ENCODE measurements at regions not wholly inside any gene's neighbourhood (a gene's known extent, or its start where the extent isn't known, plus 50 kb on each side); places are given as distances from the start of the nearest gene placed in this dataset.

DNA sequence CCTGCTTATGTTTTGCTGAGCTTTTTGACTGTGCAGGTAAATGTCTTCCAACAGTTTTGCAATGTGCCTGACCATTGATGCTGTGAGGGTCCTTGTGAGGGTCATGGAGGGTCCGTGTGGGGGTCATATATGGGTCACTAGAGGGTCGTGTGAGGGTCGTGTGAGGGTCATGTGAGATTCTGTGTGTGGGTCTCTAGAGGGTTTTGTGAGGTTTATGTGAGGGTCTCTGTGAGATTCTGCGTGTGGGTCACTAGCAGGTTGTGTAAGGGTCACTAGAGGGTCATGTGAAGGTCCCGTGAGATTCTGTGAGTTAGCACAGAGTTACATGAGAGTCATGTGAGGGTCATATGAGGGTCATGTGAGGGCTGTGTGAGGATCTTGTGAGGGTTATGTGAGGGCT is 263.9 kb upstream of the B3GAT1 start:
- H3K79me2 ChIP-seq (ENCODE audit: control insufficient read depth, insufficient read depth, low read length) = no peaks in the 10 kb centered on the region
- TF ChIP-seq, protein P1, sequence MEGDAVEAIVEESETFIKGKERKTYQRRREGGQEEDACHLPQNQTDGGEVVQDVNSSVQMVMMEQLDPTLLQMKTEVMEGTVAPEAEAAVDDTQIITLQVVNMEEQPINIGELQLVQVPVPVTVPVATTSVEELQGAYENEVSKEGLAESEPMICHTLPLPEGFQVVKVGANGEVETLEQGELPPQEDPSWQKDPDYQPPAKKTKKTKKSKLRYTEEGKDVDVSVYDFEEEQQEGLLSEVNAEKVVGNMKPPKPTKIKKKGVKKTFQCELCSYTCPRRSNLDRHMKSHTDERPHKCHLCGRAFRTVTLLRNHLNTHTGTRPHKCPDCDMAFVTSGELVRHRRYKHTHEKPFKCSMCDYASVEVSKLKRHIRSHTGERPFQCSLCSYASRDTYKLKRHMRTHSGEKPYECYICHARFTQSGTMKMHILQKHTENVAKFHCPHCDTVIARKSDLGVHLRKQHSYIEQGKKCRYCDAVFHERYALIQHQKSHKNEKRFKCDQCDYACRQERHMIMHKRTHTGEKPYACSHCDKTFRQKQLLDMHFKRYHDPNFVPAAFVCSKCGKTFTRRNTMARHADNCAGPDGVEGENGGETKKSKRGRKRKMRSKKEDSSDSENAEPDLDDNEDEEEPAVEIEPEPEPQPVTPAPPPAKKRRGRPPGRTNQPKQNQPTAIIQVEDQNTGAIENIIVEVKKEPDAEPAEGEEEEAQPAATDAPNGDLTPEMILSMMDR (conservative IDR thresholded peaks at IDR 0.05 in 1 of 2, IDR thresholded peaks at IDR 0.05 in 1 of 2; ENCODE audit: low read depth in 1 of 2, low read length in 2 of 2) = no peak
- no peak for TF ChIP-seq EZH2 (IDR thresholded peaks at IDR 0.05; ENCODE audit: low read length, missing control alignments)
- DNase-seq (ENCODE audit: low read depth in 2 of 2) = no peak
- no peak overlapping the region for H3K27ac ChIP-seq (ENCODE audit: insufficient read depth, low read length)
- H3K9ac ChIP-seq (ENCODE audit: insufficient read depth, low read length) = no peak overlapping the region
- H3K4me1 ChIP-seq (ENCODE audit: control insufficient read depth, extremely low read depth, insufficient read depth, low read length) = no peaks in the 10 kb centered on the region
- H2AFZ ChIP-seq (ENCODE audit: low read length) = no peak overlapping the region
- H3K36me3 ChIP-seq (ENCODE audit: control insufficient read depth, insufficient read depth, low read length) = no peaks in the 10 kb centered on the region
- no peak overlapping the region for H3K4me3 ChIP-seq (replicated peaks in 1 of 4; ENCODE audit: control extremely low read depth in 1 of 4, insufficient read depth in 1 of 4, low read depth in 3 of 4, low read length in 4 of 4)
- no peaks in the 10 kb centered on the region for H3K9me3 ChIP-seq (ENCODE audit: control insufficient read depth, insufficient read depth, low read depth, low read length)
- H3K4me2 ChIP-seq (ENCODE audit: extremely low read depth, insufficient read depth, low read length) = no peak overlapping the region
- no peaks in the 10 kb centered on the region for H4K20me1 ChIP-seq (ENCODE audit: control insufficient read depth, extremely low read depth, insufficient read depth, low read length)
- H3K27me3 ChIP-seq (ENCODE audit: control insufficient read depth, insufficient read depth, low read length) = no peaks in the 10 kb centered on the region

DNA sequence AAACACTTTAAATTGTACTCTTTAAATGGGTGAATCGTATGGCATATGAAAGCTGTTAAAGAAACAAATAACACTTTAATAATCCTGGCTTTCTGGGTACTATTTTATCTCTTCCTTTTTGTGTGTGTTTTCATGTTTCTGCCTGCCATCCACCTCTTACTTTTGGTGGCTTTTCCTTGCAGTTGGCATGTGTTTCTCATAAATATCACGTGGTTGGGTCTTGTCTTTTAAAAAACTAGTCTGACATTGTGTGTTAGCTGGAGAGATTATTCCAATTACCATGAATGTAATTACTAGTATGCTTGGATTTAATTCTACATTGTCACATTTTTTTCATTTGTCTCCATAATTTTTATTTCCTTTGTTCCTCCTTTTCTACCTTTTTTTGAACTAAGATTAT is 262.9 kb upstream of the B3GAT1 start:
- no peaks in the 10 kb centered on the region for H3K36me3 ChIP-seq (ENCODE audit: control insufficient read depth, insufficient read depth, low read length)
- H3K27me3 ChIP-seq (ENCODE audit: control insufficient read depth, insufficient read depth, low read length) = no peaks in the 10 kb centered on the region

DNA sequence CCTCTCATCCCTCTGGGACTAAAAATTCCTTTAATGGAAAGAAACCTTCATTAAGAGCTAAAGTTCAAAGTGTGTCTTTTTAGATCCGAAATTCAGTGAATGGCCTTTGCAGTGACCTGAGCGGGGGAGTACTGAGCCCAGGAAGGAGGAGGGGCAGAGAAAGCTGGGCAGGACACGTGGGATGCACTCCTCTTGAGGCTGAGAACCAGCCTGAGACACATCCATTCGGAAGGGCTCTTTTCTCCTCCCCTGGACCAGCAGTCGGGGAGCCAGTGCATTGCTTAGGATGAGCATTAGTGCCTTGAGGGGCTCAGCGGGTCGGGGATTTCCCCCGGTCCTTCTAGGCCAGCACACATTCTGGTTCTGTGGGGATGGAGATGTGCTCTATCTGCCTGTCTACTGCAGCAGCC is 258.9 kb upstream of the B3GAT1 start:
- H3K79me2 ChIP-seq (ENCODE audit: control insufficient read depth, insufficient read depth, low read length) = no peaks in the 10 kb centered on the region
- H2AFZ ChIP-seq (ENCODE audit: low read length) = no peak overlapping the region
- TF ChIP-seq, protein P1 (conservative IDR thresholded peaks at IDR 0.05 in 1 of 2, IDR thresholded peaks at IDR 0.05 in 1 of 2; ENCODE audit: low read depth in 1 of 2, low read length in 2 of 2) = no peak
- TF ChIP-seq EZH2 (IDR thresholded peaks at IDR 0.05; ENCODE audit: low read length, missing control alignments) = no peak
- no peak overlapping the region for H3K9ac ChIP-seq (ENCODE audit: insufficient read depth, low read length)
- H3K4me2 ChIP-seq (ENCODE audit: extremely low read depth, insufficient read depth, low read length) = no peak overlapping the region
- no peaks in the 10 kb centered on the region for H3K36me3 ChIP-seq (ENCODE audit: control insufficient read depth, insufficient read depth, low read length)
- H3K4me1 ChIP-seq (ENCODE audit: control insufficient read depth, extremely low read depth, insufficient read depth, low read length) = no peaks in the 10 kb centered on the region
- no peak overlapping the region for H3K4me3 ChIP-seq (replicated peaks in 1 of 4; ENCODE audit: control extremely low read depth in 1 of 4, insufficient read depth in 1 of 4, low read depth in 3 of 4, low read length in 4 of 4)
- H3K27ac ChIP-seq (ENCODE audit: insufficient read depth, low read length) = no peak overlapping the region
- no peaks in the 10 kb centered on the region for H4K20me1 ChIP-seq (ENCODE audit: control insufficient read depth, extremely low read depth, insufficient read depth, low read length)
- H3K27me3 ChIP-seq (ENCODE audit: control insufficient read depth, insufficient read depth, low read length) = no peaks in the 10 kb centered on the region
- DNase-seq (ENCODE audit: low read depth in 2 of 2) = no peak
- H3K9me3 ChIP-seq (ENCODE audit: control insufficient read depth, insufficient read depth, low read depth, low read length) = no peaks in the 10 kb centered on the region

More for the DNA sequence above, 262.9 kb upstream of the B3GAT1 start:
- no peak for DNase-seq (ENCODE audit: low read depth in 2 of 2)
- H3K27ac ChIP-seq (ENCODE audit: insufficient read depth, low read length) = no peak overlapping the region
- H3K9me3 ChIP-seq (ENCODE audit: control insufficient read depth, insufficient read depth, low read depth, low read length) = no peaks in the 10 kb centered on the region
- no peak for TF ChIP-seq EZH2 (IDR thresholded peaks at IDR 0.05; ENCODE audit: low read length, missing control alignments)
- TF ChIP-seq, protein P1 (conservative IDR thresholded peaks at IDR 0.05 in 1 of 2, IDR thresholded peaks at IDR 0.05 in 1 of 2; ENCODE audit: low read depth in 1 of 2, low read length in 2 of 2) = no peak
- no peak overlapping the region for H3K9ac ChIP-seq (ENCODE audit: insufficient read depth, low read length)
- H3K4me2 ChIP-seq (ENCODE audit: extremely low read depth, insufficient read depth, low read length) = no peak overlapping the region
- no peaks in the 10 kb centered on the region for H3K79me2 ChIP-seq (ENCODE audit: control insufficient read depth, insufficient read depth, low read length)
- no peaks in the 10 kb centered on the region for H4K20me1 ChIP-seq (ENCODE audit: control insufficient read depth, extremely low read depth, insufficient read depth, low read length)
- H3K4me3 ChIP-seq (replicated peaks in 1 of 4; ENCODE audit: control extremely low read depth in 1 of 4, insufficient read depth in 1 of 4, low read depth in 3 of 4, low read length in 4 of 4) = no peak overlapping the region
- no peaks in the 10 kb centered on the region for H3K4me1 ChIP-seq (ENCODE audit: control insufficient read depth, extremely low read depth, insufficient read depth, low read length)
- H2AFZ ChIP-seq (ENCODE audit: low read length) = no peak overlapping the region
